MG63 (cell line): ENCODE measurements at regions not wholly inside any gene's neighbourhood (a gene's known extent, or its start where the extent isn't known, plus 50 kb on each side); places are given as distances from the start of the nearest gene placed in this dataset.
A peak's percentile ranks its signal among the peaks of the same experiment; 100 is the strongest.
"Not testable (repeated sequence)": the region's sequence is repeated elsewhere in the genome, so short reads cannot be mapped to it uniquely, and the experiment has no call there.

ENCODE experiments used
- DNase-seq: peaks from one replicate; pipeline ENCODE4 v3.0.0-alpha.2; 2020
- H3K27me3 ChIP-seq: fragments of 250-450 bp; sonication (Bioruptor Pico); 2 replicates; pipeline ENCODE4 v1.5.1; 2020; ENCODE audit warnings: mild to moderate bottlenecking, moderate library complexity
- H3K36me3 ChIP-seq: fragments of 250-450 bp; sonication (Bioruptor Pico); 2 replicates; pipeline ENCODE4 v1.5.1; 2020; ENCODE audit warnings: mild to moderate bottlenecking, moderate library complexity
- H3K4me3 ChIP-seq: fragments of 250-450 bp; sonication (Bioruptor Pico); 2 replicates; pipeline ENCODE4 v1.5.1; 2020; ENCODE audit warnings: mild to moderate bottlenecking, moderate library complexity
- H3K9me3 ChIP-seq: fragments of 250-450 bp; sonication (Bioruptor Pico); 2 replicates; pipeline ENCODE4 v1.5.1; 2020; ENCODE audit warnings: mild to moderate bottlenecking, moderate library complexity

DNA sequence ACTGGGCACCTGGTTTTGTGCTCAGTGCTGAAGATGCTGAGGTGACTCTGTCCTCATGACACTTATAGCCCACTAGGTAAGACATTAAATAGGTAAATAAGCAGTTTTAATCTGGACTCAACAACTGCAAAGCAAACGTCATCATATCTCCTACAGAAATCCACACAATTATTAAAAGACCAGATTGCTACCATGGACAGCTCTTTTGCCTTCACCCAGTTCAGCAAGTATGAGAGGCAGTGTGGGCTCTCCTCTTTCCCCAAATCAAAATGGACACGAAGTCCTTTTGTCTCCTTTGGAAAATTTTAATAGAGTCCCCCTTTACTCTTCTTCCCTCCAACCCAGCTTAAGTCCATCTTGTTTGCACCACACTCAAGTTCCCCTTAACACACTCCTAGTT lies 171.1 kb downstream of the RPAP3 start:
- DNase-seq, result no peak
- H3K27me3 ChIP-seq, result no peaks in the 10 kb centered on the region
- H3K4me3 ChIP-seq, result no peak overlapping the region
- H3K9me3 ChIP-seq, result peaks cover 6% of the 10 kb centered on the region
- no peaks in the 10 kb centered on the region for H3K36me3 ChIP-seq

DNA sequence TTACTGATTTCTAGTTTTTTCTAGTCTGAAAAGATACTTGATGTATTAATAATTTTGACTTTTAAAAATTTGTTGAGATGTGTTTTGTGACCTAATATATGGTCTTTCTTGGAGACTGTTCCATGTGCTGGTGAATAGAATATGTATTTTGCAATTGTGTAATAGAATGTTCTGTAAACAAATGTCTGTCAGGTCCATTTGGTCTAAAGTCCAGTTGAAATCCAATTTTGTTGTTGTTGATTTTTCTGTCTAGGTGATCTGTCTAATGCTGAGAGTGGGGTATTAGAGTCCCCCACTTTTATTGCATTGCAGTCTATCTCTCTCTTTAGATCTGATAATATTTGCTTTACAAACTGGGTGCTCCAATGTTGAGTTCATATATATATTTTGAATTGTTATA lies 175.8 kb downstream of the RPAP3 start:
- H3K36me3 ChIP-seq, result no peaks in the 10 kb centered on the region
- H3K9me3 ChIP-seq, result peaks cover 9% of the 10 kb centered on the region
- no peak overlapping the region for H3K4me3 ChIP-seq
- no peak for DNase-seq
- no peaks in the 10 kb centered on the region for H3K27me3 ChIP-seq

DNA sequence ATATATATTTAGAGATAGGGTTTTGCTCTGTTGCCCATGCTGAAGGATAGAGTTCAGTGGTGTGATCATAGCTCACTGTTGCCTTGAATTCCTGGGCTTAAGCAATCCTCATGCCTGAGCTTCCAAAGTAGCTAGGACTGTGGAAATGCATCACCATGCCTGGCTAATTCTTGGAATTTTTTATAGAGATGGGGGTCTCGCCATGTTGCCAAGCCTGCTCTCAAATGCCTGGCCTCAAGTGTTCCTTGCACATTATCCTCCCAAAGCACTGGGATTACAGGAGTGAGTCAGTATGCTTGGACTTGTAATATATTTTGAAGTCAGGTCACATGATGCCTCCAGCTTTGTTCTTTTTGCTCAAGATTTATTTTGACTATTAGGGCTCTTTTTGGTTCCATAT lies 178.0 kb downstream of the RPAP3 start:
- no peak overlapping the region for H3K4me3 ChIP-seq
- peaks cover 9% of the 10 kb centered on the region for H3K9me3 ChIP-seq
- H3K27me3 ChIP-seq, result no peaks in the 10 kb centered on the region
- peak; percentile 27 for DNase-seq
- no peaks in the 10 kb centered on the region for H3K36me3 ChIP-seq

- H3K27me3 ChIP-seq, result no peaks in the 10 kb centered on the region
- H3K36me3 ChIP-seq, result no peaks in the 10 kb centered on the region
- no peak overlapping the region for H3K4me3 ChIP-seq
- no peak for DNase-seq
- peaks cover 3% of the 10 kb centered on the region; the same call in 1 of the 2 replicates for H3K9me3 ChIP-seq
Measured at GRCh38 chr12:47520029-47520428, 185.8 kb downstream of the RPAP3 start.

DNA sequence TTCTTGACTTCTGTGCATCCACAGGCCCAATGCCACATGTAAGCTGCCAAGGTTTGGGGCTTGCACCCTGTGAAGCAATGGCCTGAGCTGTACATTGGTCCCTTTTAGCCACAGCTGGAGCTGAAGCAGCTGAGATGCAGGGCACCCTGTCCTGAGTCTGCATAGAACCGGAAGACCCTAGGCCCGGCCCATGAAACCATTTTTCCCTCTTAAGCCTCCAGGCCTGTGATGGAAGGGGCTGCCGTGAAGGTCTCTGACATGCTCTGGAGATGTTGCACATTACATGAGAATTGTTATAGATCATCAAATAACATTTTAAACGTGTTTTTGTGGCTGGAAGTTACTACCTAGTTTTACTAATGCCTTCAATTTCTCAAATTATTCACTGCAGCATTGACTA lies 188.7 kb downstream of the RPAP3 start:
- no peaks in the 10 kb centered on the region for H3K36me3 ChIP-seq
- H3K27me3 ChIP-seq, result no peaks in the 10 kb centered on the region
- peaks cover 5% of the 10 kb centered on the region; the same call in 1 of the 2 replicates for H3K9me3 ChIP-seq
- DNase-seq, result no peak
- no peak overlapping the region for H3K4me3 ChIP-seq

DNA sequence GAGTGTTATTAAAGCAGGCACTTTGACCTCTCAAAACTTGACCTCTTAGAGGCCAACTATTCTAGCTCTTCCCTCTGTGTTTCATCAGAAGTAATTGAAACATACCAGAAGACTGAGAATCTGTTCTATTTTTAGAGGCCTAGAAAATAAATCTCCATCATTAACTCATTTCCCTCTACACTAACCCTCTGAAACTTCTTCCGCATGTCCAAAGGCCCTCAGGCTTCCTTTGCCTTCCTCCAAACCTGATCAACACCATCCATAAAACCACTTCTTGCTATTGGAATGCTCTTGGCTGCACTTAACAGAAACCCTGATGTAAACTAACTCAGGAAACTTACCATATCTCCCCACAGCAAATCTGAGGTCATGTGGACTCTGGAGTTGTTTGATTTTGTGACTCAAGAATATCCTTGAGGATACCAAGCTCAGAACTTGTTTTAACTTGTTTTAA lies 196.4 kb downstream of the RPAP3 start:
- peak; percentile 70 for DNase-seq
- H3K4me3 ChIP-seq, result no peak overlapping the region
- H3K36me3 ChIP-seq, result no peaks in the 10 kb centered on the region
- H3K27me3 ChIP-seq, result no peaks in the 10 kb centered on the region
- 0 out of 2 replicates have a peak, but pooled peaks cover 2% of the 10 kb centered on the region for H3K9me3 ChIP-seq

DNA sequence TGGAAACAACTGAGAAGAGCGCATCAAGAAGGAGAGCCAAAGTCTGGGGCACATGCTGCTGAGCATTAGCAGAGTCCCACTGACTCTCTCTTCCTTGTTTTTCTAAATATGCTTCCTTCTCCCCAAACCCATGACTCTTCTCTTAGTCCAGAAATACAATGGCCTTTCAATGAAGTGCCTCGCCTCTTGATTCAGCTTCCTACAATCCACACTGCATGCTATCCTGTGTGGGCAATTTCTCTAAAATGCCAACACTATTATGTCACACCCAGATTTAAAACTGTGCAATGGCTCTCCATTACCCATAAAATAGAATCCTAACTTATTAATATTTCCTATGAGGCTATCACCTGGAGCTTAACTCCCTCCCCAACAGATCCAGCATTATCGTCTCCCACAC lies 198.6 kb downstream of the RPAP3 start:
- no peaks in the 10 kb centered on the region for H3K9me3 ChIP-seq
- H3K36me3 ChIP-seq, result no peaks in the 10 kb centered on the region
- H3K27me3 ChIP-seq, result no peaks in the 10 kb centered on the region
- DNase-seq, result peak; percentile 5
- no peak overlapping the region for H3K4me3 ChIP-seq

DNA sequence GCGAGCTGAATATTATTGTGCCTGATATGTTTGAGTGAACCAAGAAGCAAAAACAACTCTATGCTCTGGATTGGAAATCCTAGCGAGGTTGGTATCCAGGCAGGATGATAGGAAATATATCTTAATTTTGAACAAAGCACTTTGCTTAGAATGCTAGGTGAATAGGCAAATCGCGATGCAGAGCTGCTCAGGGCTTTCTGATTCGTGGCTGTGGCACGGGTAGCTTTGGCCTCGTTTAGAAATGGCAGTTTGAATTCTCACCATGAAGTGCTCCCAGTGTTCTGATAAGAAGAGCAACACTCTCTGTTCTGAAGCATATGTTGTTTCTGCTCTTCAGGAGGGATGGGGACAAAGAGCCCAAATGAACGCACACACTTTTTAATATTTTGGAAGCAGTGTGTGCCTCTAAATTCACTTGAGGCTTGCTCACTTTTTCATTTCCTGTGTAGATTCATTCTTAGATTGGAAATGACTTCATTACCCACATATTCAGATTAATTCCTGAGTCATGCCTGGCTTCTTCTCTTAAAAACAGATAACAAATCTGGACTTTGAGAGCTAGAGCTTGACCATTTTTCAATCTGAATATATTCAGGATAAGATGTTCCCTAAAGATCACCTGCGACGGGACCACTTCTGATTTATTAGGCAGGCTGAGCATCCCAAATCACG lies 200.9 kb downstream of the RPAP3 start:
- H3K9me3 ChIP-seq, result no peaks in the 10 kb centered on the region
- no peaks in the 10 kb centered on the region for H3K36me3 ChIP-seq
- peak; percentile 15 for DNase-seq
- H3K4me3 ChIP-seq, result no peak overlapping the region
- H3K27me3 ChIP-seq, result no peaks in the 10 kb centered on the region

- H3K4me3 ChIP-seq, result no peak overlapping the region
- no peaks in the 10 kb centered on the region for H3K27me3 ChIP-seq
- DNase-seq, result no peak
- H3K9me3 ChIP-seq, result 0 out of 2 replicates have a peak, but pooled peaks cover 2% of the 10 kb centered on the region
- no peaks in the 10 kb centered on the region for H3K36me3 ChIP-seq
Measured at GRCh38 chr12:47493801-47494200, 212.0 kb downstream of the RPAP3 start.

DNA sequence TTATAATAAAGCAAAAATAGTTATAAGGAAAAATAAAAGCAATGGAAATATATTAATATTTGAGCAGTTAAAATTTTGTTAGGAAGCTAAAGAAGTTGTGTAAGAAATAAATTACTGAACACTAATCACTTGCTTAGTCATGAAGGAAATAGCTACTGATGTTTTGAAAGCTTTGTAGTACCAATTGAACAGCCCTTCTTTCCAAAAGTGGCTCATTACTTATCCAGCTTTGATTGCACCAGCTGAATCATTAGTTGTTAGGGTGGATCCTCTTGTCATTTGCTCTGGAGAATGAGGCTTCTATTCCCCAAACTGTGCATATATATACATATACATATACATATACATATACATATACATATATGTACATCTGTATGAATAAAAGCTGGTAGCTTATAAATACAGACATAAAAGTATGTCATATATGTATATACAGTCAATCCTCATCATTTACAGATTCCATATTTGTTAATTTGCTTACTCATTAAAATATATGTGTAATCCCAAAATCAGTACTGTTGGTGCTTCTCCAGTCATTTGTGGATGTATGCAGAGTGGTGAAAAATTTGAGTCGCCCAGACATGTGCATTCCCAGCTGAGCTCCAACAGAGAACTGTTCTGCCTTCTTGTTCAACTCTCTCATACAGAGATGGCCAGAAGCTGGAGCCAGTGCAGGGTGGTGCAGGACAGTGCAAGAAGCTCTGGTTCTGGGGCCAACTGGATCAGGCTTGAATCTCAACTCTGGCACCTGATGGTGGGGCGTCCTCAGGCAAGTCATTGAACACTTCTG lies 214.1 kb downstream of the RPAP3 start:
- no peaks in the 10 kb centered on the region for H3K27me3 ChIP-seq

DNA sequence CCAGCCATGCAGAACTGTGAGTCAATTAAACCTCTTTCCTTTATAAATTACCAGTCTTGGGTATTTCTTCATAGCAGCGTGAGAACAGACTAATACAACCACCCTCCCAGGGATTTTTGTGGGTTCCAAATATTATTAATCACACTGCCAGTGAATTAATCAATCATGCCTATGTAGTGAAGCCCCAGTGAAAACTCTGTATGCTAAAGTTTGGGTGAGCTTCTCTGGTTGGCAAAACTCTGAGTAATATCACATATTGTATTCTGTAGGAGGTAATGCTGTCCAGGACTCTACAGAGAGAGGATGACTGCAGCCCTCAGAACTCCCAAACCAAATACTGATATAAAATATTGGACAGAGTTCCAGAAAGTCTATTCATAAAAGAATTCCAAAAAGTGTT lies 216.9 kb downstream of the RPAP3 start:
- Histone ChIP-seq H3K9me3 (peaks cover 3% of the 10 kb centered on the region; the same call in 1 of the 2 replicates), H3K27me3 (no peaks in the 10 kb centered on the region), H3K4me3 (no peak overlapping the region), H3K36me3 (no peaks in the 10 kb centered on the region)
- DNase-seq, result no peak

More for the DNA sequence above, 214.1 kb downstream of the RPAP3 start:
- H3K9me3 ChIP-seq, result peaks cover 3% of the 10 kb centered on the region; the same call in 1 of the 2 replicates
- no peaks in the 10 kb centered on the region for H3K36me3 ChIP-seq
- no peak for DNase-seq
- H3K4me3 ChIP-seq, result no peak overlapping the region

DNA sequence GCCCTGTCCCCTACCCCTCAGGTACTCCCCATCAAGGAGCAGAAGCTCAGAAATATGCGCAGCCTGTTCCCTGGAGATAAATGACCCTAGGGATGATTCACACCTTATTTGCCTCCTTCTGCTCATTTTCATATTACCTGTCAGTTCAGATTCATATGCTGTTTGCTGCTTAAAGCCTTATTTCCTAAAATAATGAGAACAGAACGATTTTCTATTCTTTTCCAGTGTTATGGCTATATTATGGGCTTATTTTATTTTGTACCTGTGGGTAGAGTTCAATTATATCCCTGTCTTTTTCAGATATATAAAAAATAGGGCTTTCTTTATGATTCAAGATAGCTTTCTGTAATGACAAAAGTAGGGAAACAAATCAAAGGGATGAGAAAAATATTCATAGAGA lies 224.8 kb downstream of the RPAP3 start:
- no peaks in the 10 kb centered on the region for H3K36me3 ChIP-seq
- DNase-seq, result no peak
- H3K4me3 ChIP-seq, result no peak overlapping the region
- H3K9me3 ChIP-seq, result peaks cover 8% of the 10 kb centered on the region; the same call in 1 of the 2 replicates
- H3K27me3 ChIP-seq, result no peaks in the 10 kb centered on the region

GRCh38 chr12:47478426-47478825 lies 227.4 kb downstream of the RPAP3 start:
- no peaks in the 10 kb centered on the region for H3K27me3 ChIP-seq
- no peak overlapping the region for H3K4me3 ChIP-seq
- H3K9me3 ChIP-seq, result peaks cover 8% of the 10 kb centered on the region; the same call in 1 of the 2 replicates

DNA sequence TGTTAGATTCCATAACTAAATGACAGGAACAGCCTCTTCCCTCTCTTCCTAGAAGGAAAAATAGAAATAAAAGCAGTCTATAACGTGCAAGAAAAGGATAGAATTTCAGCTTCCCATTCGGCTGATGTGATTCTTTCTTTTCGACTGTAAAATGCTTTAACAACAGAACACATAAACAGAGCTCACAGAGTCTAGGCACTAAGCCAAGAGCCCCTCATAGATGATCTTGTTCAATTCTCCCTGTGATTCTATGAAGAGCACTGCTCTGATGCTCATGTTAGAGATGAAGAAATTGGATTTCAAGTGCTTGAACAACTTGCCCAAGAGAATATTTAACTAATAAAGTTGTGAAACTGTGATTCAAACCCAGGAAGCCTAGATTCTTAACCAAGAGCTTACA lies 232.7 kb downstream of the RPAP3 start:
- Histone ChIP-seq H3K9me3 (peaks cover 8% of the 10 kb centered on the region; the same call in 1 of the 2 replicates), H3K27me3 (no peaks in the 10 kb centered on the region), H3K4me3 (no peak overlapping the region), H3K36me3 (no peaks in the 10 kb centered on the region)
- no peak for DNase-seq

More at GRCh38 chr12:47478426-47478825, 227.4 kb downstream of the RPAP3 start:
- no peaks in the 10 kb centered on the region for H3K36me3 ChIP-seq
- no peak for DNase-seq

- H3K4me3 ChIP-seq, H3K27me3 ChIP-seq, H3K9me3 ChIP-seq, H3K36me3 ChIP-seq, DNase-seq: not testable (repeated sequence)
Measured at GRCh38 chr12:47470349-47470748, 235.5 kb downstream of the RPAP3 start.

- not testable (repeated sequence) for DNase-seq, H3K9me3 ChIP-seq, H3K4me3 ChIP-seq, H3K27me3 ChIP-seq, H3K36me3 ChIP-seq
Measured at GRCh38 chr12:47463918-47464317, 241.9 kb downstream of the RPAP3 start.

GRCh38 chr12:47458279-47458678 lies 247.6 kb downstream of the RPAP3 start:
- H3K36me3 ChIP-seq, result no peaks in the 10 kb centered on the region
- DNase-seq, result no peak
- no peaks in the 10 kb centered on the region for H3K27me3 ChIP-seq
- H3K4me3 ChIP-seq, result no peak overlapping the region
- 0 out of 2 replicates have a peak, but pooled peaks cover 3% of the 10 kb centered on the region for H3K9me3 ChIP-seq
